Neural cell (in vitro differentiated cells): ENCODE measurements at regions not wholly inside any gene's neighbourhood (a gene's known extent, or its start where the extent isn't known, plus 50 kb on each side); places are given as distances from the start of the nearest gene placed in this dataset.

Experiments
- H2AFZ ChIP-seq: fragments of 200-600, 300-800 bp; sonication (generic), shearing (Covaris generic); 2 replicates; pipeline ENCODE4 v1.6.0; 2014; ENCODE audit warnings: low read depth, mild to moderate bottlenecking, antibody characterized with exemption, low read length, moderate library complexity
- H3F3A ChIP-seq: fragments of 200-600 bp; shearing (Covaris generic); 2 replicates; pipeline ENCODE4 v1.6.1; 2016; ENCODE audit warnings: mild to moderate bottlenecking, moderate library complexity, mixed read lengths, antibody characterized with exemption, low read length; ENCODE audit not compliant: insufficient read depth, poor library complexity, severe bottlenecking
- H3K27ac ChIP-seq: fragments of 200-600, 300-800 bp; sonication (generic), shearing (Covaris generic); 2 replicates; pipeline ENCODE4 v1.5.1; 2014; ENCODE audit warnings: mild to moderate bottlenecking, low read length, moderate library complexity
- H3K27me3 ChIP-seq: fragments of 300-800, 200-600 bp; sonication (generic), shearing (Covaris generic); 2 replicates; pipeline ENCODE4 v1.6.0; 2014; ENCODE audit warnings: mild to moderate bottlenecking, low read depth, low read length, moderate library complexity; ENCODE audit not compliant: insufficient read depth
- H3K36me3 ChIP-seq: fragments of 300-800, 200-600 bp; sonication (generic), shearing (Covaris generic); 2 replicates; pipeline ENCODE4 v1.5.1; 2014; ENCODE audit warnings: mild to moderate bottlenecking, antibody characterized with exemption, low read length, moderate library complexity; ENCODE audit not compliant: insufficient read depth
- H3K4me2 ChIP-seq: fragments of 300-800, 200-600 bp; sonication (generic), shearing (Covaris generic); 2 replicates; pipeline ENCODE4 v1.6.0; 2014; ENCODE audit warnings: mild to moderate bottlenecking, low read length
- H3K4me3 ChIP-seq: fragments of 300-800, 200-600 bp; sonication (generic), shearing (Covaris generic); 2 replicates; pipeline ENCODE4 v1.5.1; 2014; ENCODE audit warnings: mild to moderate bottlenecking, low read length, moderate library complexity
- H3K79me2 ChIP-seq: fragments of 200-600 bp; shearing (Covaris generic); replicated peaks from 2 replicates; pipeline ENCODE4 v1.6.0; 2014; ENCODE audit warnings: mild to moderate bottlenecking, low read length, moderate library complexity; ENCODE audit not compliant: insufficient read depth
- H3K9ac ChIP-seq: fragments of 300-800, 200-600 bp; sonication (generic), shearing (Covaris generic); 2 replicates; pipeline ENCODE4 v1.6.1; 2016; ENCODE audit warnings: mild to moderate bottlenecking, low read length, mixed read lengths
- H3K9me2 ChIP-seq: fragments of 200-600 bp; shearing (Covaris generic); 2 replicates; pipeline ENCODE4 v1.6.1; 2016; ENCODE audit warnings: mild to moderate bottlenecking, low read length, mixed read lengths; ENCODE audit not compliant: insufficient read depth
- H3K9me3 ChIP-seq: fragments of 200-600, 300-800 bp; sonication (generic), shearing (Covaris generic); 2 replicates; pipeline ENCODE4 v1.6.1; 2016; ENCODE audit warnings: mild to moderate bottlenecking, mixed run types, low read length, moderate library complexity, mixed read lengths
- H4K20me1 ChIP-seq: fragments of 200-600 bp; shearing (Covaris generic); 2 replicates; pipeline ENCODE4 v1.6.1; 2016; ENCODE audit warnings: mild to moderate bottlenecking, mixed run types; ENCODE audit not compliant: insufficient read depth
- EP300 ChIP-seq: fragments of 450-650 bp; conservative IDR thresholded peaks from 2 replicates; pipeline ENCODE4 v1.6.1; 2014; ENCODE audit warnings: antibody characterized with exemption, mild to moderate bottlenecking, moderate library complexity; ENCODE audit not compliant: poor library complexity, severe bottlenecking
- EZH2 ChIP-seq: fragments of 200-600, 300-800 bp; shearing (Covaris generic), sonication (generic); IDR thresholded peaks from 2 replicates; pipeline ENCODE4 v1.6.1; 2014; ENCODE audit warnings: antibody characterized with exemption, low read length, borderline replicate concordance, mild to moderate bottlenecking; ENCODE audit not compliant: insufficient read depth, poor library complexity, severe bottlenecking
- MXI1 ChIP-seq: fragments of 450-650 bp; conservative IDR thresholded peaks from 2 replicates; pipeline ENCODE4 v1.6.1; 2014; ENCODE audit warnings: antibody characterized with exemption, mild to moderate bottlenecking; ENCODE audit not compliant: poor library complexity, severe bottlenecking
- POLR2AphosphoS5 ChIP-seq: IDR thresholded peaks from 2 replicates; pipeline ENCODE4 v1.6.1; 2012
- RAD21 ChIP-seq: fragments of 450-650 bp; conservative IDR thresholded peaks from 2 replicates; pipeline ENCODE4 v1.6.1; 2014; ENCODE audit warnings: antibody characterized with exemption, mild to moderate bottlenecking, moderate library complexity
- REST ChIP-seq: IDR thresholded peaks from 2 replicates; pipeline ENCODE4 v1.6.1; 2012; ENCODE audit warnings: borderline replicate concordance
- SMC3 ChIP-seq: fragments of 450-650 bp; conservative IDR thresholded peaks from 2 replicates; pipeline ENCODE4 v1.6.1; 2014; ENCODE audit warnings: antibody characterized with exemption, mild to moderate bottlenecking, moderate library complexity; ENCODE audit not compliant: poor library complexity
- TAF1 ChIP-seq: IDR thresholded peaks from 2 replicates; pipeline ENCODE4 v1.6.1; 2012; ENCODE audit warnings: low read depth
- TF ChIP-seq, protein P1 (sequence below): fragments of 450-650 bp; IDR thresholded peaks from 2 replicates; pipeline ENCODE4 v1.5.1; 2014; ENCODE audit warnings: antibody characterized with exemption, mild to moderate bottlenecking, moderate library complexity; ENCODE audit not compliant: poor library complexity, severe bottlenecking

- Histone ChIP-seq H3K4me2 (no peak overlapping the region), H4K20me1 (no peaks in the 10 kb centered on the region), H3K27me3 (no peaks in the 10 kb centered on the region), H3K27ac (no peak overlapping the region), H3K36me3 (no peaks in the 10 kb centered on the region), H2AFZ (no peak overlapping the region), H3K4me3 (no peak overlapping the region), H3K79me2 (no peaks in the 10 kb centered on the region), H3K9me2 (no peaks in the 10 kb centered on the region), H3F3A (no peaks in the 10 kb centered on the region), H3K9ac (no peak overlapping the region), H3K9me3 (no peaks in the 10 kb centered on the region)
- TF ChIP-seq POLR2AphosphoS5 (no peak), SMC3 (no peak), RAD21 (no peak), MXI1 (no peak), REST (no peak), TAF1 (no peak), EP300 (no peak), EZH2 (no peak)
- TF ChIP-seq, protein P1, sequence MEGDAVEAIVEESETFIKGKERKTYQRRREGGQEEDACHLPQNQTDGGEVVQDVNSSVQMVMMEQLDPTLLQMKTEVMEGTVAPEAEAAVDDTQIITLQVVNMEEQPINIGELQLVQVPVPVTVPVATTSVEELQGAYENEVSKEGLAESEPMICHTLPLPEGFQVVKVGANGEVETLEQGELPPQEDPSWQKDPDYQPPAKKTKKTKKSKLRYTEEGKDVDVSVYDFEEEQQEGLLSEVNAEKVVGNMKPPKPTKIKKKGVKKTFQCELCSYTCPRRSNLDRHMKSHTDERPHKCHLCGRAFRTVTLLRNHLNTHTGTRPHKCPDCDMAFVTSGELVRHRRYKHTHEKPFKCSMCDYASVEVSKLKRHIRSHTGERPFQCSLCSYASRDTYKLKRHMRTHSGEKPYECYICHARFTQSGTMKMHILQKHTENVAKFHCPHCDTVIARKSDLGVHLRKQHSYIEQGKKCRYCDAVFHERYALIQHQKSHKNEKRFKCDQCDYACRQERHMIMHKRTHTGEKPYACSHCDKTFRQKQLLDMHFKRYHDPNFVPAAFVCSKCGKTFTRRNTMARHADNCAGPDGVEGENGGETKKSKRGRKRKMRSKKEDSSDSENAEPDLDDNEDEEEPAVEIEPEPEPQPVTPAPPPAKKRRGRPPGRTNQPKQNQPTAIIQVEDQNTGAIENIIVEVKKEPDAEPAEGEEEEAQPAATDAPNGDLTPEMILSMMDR, result no peak
Measured at GRCh38 chr12:67782573-67782972, 134.0 kb downstream of the DYRK2 start.

- Histone ChIP-seq H3K9ac (no peak overlapping the region), H3K4me2 (no peak overlapping the region), H2AFZ (no peak overlapping the region), H3K27ac (no peak overlapping the region), H3K27me3 (no peaks in the 10 kb centered on the region), H3K9me3 (no peaks in the 10 kb centered on the region), H4K20me1 (no peaks in the 10 kb centered on the region), H3K79me2 (no peaks in the 10 kb centered on the region), H3K4me3 (no peak overlapping the region), H3K9me2 (no peaks in the 10 kb centered on the region), H3F3A (no peaks in the 10 kb centered on the region), H3K36me3 (no peaks in the 10 kb centered on the region)
- no peak for TF ChIP-seq TAF1
- no peak for TF ChIP-seq POLR2AphosphoS5
- no peak for TF ChIP-seq MXI1
- TF ChIP-seq, protein P1, result no peak
- TF ChIP-seq REST, result no peak
- no peak for TF ChIP-seq EP300
- TF ChIP-seq SMC3, result no peak
- TF ChIP-seq EZH2, result no peak
- TF ChIP-seq RAD21, result no peak
Measured at GRCh38 chr12:67783393-67783792, 134.8 kb downstream of the DYRK2 start.
